Lung (tissue), 11 donors: ENCODE measurements at regions not wholly inside any gene's neighbourhood (a gene's known extent, or its start where the extent isn't known, plus 50 kb on each side); places are given as distances from the start of the nearest gene placed in this dataset.

Experiments used
- ATAC-seq: fragments of 200-7000 bp; cut with Tn5 transposase; one replicate; pipeline ENCODE4 v1.9.1; 2020; ENCODE audit warnings: moderate number of reproducible peaks; ENCODE audit not compliant: insufficient read depth, low FRiP score
- DNase-seq, 3 donors: peaks; one replicate each; pipeline ENCODE4 v3.0.0-alpha.2; 2013 to 2017
- H3K27ac ChIP-seq, 2 donors: one replicate each; pipeline ENCODE4 v1.5.1; 2013; ENCODE audit warnings: mild to moderate bottlenecking in 2 of 2, moderate library complexity in 2 of 2, control low read depth in 1 of 2, inconsistent platforms in 1 of 2, low read depth in 1 of 2, low read length in 1 of 2
- H3K27me3 ChIP-seq, 3 donors: one replicate each; pipeline ENCODE4 v1.5.1; 2013; ENCODE audit warnings: low read length in 2 of 3; ENCODE audit not compliant: control insufficient read depth in 3 of 3, insufficient read depth in 3 of 3
- H3K36me3 ChIP-seq, 4 donors: one replicate each; pipeline ENCODE4 v1.5.1; 2013; ENCODE audit warnings: low read length in 4 of 4, mild to moderate bottlenecking in 1 of 4, moderate library complexity in 1 of 4; ENCODE audit not compliant: control insufficient read depth in 4 of 4, insufficient read depth in 4 of 4
- H3K4me1 ChIP-seq, 5 donors: one replicate each; pipeline ENCODE4 v1.5.1; 2013; ENCODE audit warnings: low read length in 5 of 5, mild to moderate bottlenecking in 2 of 5, moderate library complexity in 1 of 5; ENCODE audit not compliant: control insufficient read depth in 5 of 5, insufficient read depth in 5 of 5
- H3K4me3 ChIP-seq: one replicate; pipeline ENCODE4 v1.5.1; 2013; ENCODE audit warnings: mild to moderate bottlenecking, control low read depth, moderate library complexity
- H3K9ac ChIP-seq, 2 donors: one replicate each; pipeline ENCODE4 v1.5.1; 2013; ENCODE audit warnings: low read length in 2 of 2, control low read depth in 1 of 2; ENCODE audit not compliant: insufficient read depth in 1 of 2
- H3K9me3 ChIP-seq, 4 donors: one replicate each; pipeline ENCODE4 v1.5.1; 2013; ENCODE audit warnings: low read length in 3 of 4, mild to moderate bottlenecking in 1 of 4, moderate library complexity in 1 of 4; ENCODE audit not compliant: control insufficient read depth in 4 of 4, insufficient read depth in 3 of 4
- WGBS, 2 donors: extraction: QIAGEN DNeasy Blood & Tissue Kit; methylation state at CpG; one replicate each; pipeline ENCODE4 v1.1.7; 2013; 5-methylcytosine and 5-hydroxymethylcytosine counted together
- TF ChIP-seq, protein P1 (sequence below): IDR thresholded peaks from 2 replicates; pipeline ENCODE4 v1.5.1; 2012; ENCODE audit warnings: mild to moderate bottlenecking; ENCODE audit errors: control extremely low read depth, extremely low read depth
- donor health status: control.
- donor health status: control.
- donor health status: Bipolar disorder and iron deficiency.
- donor health status: healthy.
- donor health status: DM: yes; HTN: yes; CAD: no.

DNA sequence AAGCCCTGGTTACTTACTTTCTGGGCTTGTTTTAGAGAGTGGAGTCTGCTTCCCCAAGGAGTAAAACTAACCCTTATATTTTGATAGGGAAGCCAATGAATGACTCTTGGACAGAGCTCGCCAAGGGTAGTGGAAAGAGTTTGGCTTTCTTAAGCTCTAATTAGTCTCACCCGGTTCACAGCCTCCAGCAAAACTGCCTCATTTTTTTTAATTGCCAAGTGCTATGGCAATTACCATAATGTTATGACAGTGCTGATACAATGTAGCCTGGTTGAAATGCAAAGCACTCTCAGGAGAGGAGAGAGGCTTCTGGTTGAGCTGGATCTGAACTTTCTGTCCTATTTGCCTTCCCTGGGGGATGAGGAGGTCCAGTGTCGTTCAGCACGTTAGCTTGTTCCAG lies 376.1 kb upstream of the CHRM2 start:
- WGBS, 2 donors: 82 to 83% methylated on average over 4 of the region's 4 CpGs
- ATAC-seq: no peak
- no peaks in the 10 kb centered on the region for H3K4me1 ChIP-seq

DNA sequence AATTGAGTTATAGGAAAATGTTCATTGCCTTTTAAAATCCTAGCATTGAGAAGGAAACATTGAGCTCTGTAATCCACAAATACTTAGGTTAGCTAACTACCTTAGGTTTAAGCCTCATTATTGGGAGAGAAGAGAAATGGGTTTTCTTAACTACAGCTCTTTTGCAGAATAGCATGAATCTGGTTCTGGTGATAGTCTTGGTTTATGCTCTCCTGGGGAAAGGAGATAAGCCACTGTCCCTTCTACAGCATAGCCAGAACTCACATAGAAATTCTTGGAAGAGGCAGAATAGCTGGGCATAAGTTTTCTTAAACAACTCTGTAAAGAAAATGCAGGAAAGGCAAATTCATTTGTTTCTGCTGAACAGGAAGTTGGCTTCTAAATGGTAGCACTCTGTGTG lies 378.6 kb upstream of the CHRM2 start:
- Histone ChIP-seq H3K4me1 (no peaks in the 10 kb centered on the region), H3K27ac (no peak overlapping the region), H3K9ac (no peak overlapping the region), H3K36me3 (no peaks in the 10 kb centered on the region), H3K4me3 (no peak overlapping the region), H3K9me3 (peaks cover 0 to 3% (median 0%) of the 10 kb centered on the region in 4 donors), H3K27me3 (no peaks in the 10 kb centered on the region)
- ATAC-seq (no peak), DNase-seq (no peak)
- TF ChIP-seq, protein P1, sequence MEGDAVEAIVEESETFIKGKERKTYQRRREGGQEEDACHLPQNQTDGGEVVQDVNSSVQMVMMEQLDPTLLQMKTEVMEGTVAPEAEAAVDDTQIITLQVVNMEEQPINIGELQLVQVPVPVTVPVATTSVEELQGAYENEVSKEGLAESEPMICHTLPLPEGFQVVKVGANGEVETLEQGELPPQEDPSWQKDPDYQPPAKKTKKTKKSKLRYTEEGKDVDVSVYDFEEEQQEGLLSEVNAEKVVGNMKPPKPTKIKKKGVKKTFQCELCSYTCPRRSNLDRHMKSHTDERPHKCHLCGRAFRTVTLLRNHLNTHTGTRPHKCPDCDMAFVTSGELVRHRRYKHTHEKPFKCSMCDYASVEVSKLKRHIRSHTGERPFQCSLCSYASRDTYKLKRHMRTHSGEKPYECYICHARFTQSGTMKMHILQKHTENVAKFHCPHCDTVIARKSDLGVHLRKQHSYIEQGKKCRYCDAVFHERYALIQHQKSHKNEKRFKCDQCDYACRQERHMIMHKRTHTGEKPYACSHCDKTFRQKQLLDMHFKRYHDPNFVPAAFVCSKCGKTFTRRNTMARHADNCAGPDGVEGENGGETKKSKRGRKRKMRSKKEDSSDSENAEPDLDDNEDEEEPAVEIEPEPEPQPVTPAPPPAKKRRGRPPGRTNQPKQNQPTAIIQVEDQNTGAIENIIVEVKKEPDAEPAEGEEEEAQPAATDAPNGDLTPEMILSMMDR: no peak

More for the DNA sequence above, 376.1 kb upstream of the CHRM2 start:
- H3K9me3 ChIP-seq: no peaks in the 10 kb centered on the region
- no peak overlapping the region for H3K27ac ChIP-seq
- no peak for DNase-seq
- no peak overlapping the region for H3K4me3 ChIP-seq
- H3K27me3 ChIP-seq: no peaks in the 10 kb centered on the region
- H3K36me3 ChIP-seq: no peaks in the 10 kb centered on the region
- TF ChIP-seq, protein P1: no peak
- no peak overlapping the region for H3K9ac ChIP-seq

DNA sequence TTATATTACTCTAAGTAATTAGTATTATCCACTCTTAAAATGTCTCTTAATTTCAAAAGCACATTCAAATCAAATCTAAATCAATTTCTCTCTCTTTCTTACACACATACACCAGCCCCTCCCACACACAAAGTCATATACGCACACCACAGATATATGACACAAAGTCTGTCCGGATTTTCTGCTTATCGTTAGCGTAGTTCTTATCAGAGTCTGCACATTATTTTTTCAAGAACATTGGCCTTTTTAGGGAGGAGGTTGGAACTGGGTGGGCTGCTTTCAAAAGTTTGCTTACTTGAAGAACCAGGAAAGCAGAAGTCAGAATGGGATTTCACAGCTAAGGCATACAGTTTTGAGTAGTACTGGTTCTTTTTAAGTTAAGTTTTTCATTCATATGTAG lies 387.6 kb upstream of the CHRM2 start:
- Histone ChIP-seq H3K9me3 (peaks cover 0 to 3% (median 1%) of the 10 kb centered on the region in 4 donors), H3K36me3 (no peaks in the 10 kb centered on the region), H3K27ac (no peak overlapping the region), H3K4me3 (no peak overlapping the region), H3K27me3 (no peaks in the 10 kb centered on the region), H3K9ac (no peak overlapping the region), H3K4me1 (no peaks in the 10 kb centered on the region)
- ATAC-seq (no peak), DNase-seq (no peak)
- TF ChIP-seq, protein P1: no peak
- 49 to 52% methylated on average over 4 of the region's 4 CpGs for WGBS, 2 donors

DNA sequence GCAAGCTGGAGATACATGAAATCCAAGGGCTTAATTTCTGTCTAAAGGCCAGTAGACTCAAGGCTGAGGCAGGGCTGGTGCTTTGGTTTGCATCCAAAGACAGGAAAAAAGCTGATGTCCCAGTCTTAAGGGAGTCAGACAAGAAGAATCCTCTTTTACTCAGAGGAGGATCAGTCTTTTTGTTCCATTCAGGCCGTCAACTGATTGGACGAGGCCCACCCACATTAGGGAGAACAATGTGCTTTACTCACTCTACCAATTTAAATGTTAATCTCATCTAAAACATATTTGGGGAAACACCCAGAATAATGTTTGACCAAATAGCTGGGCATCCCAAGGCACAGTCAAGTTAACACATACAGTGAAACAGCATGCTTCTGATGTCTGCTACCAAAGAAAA lies 388.5 kb upstream of the CHRM2 start:
- H3K36me3 ChIP-seq: no peaks in the 10 kb centered on the region
- H3K27ac ChIP-seq: no peak overlapping the region
- H3K27me3 ChIP-seq: no peaks in the 10 kb centered on the region
- TF ChIP-seq, protein P1: no peak
- ATAC-seq (no peak), DNase-seq (no peak)
- no peaks in the 10 kb centered on the region for H3K4me1 ChIP-seq
- no peak overlapping the region for H3K4me3 ChIP-seq
- 43 to 94% methylated on average over 2 of the region's 2 CpGs for WGBS, 2 donors
- H3K9me3 ChIP-seq: peaks cover 0 to 2% (median 0%) of the 10 kb centered on the region in 4 donors
- H3K9ac ChIP-seq: no peak overlapping the region
